C4-2B (cell line): ENCODE measurements at regions not wholly inside any gene's neighbourhood (a gene's known extent, or its start where the extent isn't known, plus 50 kb on each side); places are given as distances from the start of the nearest gene placed in this dataset.

ENCODE experiments used
- ZFX ChIP-seq: fragments of 450-650 bp; IDR thresholded peaks from 2 replicates; pipeline ENCODE4 v1.6.1; 2017
- TF ChIP-seq, protein P1 (sequence below): fragments of 450-650 bp; conservative IDR thresholded peaks from 2 replicates; pipeline ENCODE4 v1.5.1; 2017; ENCODE audit warnings: mild to moderate bottlenecking

- TF ChIP-seq, protein P1, sequence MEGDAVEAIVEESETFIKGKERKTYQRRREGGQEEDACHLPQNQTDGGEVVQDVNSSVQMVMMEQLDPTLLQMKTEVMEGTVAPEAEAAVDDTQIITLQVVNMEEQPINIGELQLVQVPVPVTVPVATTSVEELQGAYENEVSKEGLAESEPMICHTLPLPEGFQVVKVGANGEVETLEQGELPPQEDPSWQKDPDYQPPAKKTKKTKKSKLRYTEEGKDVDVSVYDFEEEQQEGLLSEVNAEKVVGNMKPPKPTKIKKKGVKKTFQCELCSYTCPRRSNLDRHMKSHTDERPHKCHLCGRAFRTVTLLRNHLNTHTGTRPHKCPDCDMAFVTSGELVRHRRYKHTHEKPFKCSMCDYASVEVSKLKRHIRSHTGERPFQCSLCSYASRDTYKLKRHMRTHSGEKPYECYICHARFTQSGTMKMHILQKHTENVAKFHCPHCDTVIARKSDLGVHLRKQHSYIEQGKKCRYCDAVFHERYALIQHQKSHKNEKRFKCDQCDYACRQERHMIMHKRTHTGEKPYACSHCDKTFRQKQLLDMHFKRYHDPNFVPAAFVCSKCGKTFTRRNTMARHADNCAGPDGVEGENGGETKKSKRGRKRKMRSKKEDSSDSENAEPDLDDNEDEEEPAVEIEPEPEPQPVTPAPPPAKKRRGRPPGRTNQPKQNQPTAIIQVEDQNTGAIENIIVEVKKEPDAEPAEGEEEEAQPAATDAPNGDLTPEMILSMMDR = no peak
- no peak for TF ChIP-seq ZFX
Observed at GRCh38 chr22:47606426-47606825, 844.0 kb downstream of the TBC1D22A start.
